ENCODE measurements at regions not wholly inside any gene's neighbourhood (a gene's known extent, or its start where the extent isn't known, plus 50 kb on each side); places are given as distances from the start of the nearest gene placed in this dataset.
A peak's percentile ranks its signal among the peaks of the same experiment; 100 is the strongest.

DNA sequence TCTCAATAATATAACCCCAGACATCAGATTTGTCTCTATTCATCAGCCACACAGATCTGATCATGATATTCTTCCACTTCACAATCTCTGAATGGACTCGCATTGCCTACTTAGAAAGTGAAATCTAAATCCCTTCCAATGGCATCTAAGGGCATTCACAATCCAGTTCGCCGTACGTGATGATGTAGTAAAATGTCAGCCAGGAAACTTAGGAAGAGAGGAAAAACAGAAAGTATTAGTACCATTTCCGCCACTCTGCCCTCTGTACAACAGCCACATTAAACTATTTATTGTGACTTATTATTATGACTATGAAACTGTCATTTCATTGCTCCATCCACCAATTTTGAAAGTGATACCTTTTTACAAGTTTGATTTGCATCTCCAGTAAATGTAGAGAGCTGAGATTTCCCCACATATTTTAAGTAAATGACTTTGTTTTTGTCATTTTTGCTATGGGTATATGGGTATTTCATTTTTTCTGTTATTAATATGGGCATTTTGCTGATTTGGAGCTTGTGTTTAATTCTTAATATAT is 69.4 kb upstream of the SMIM36 start:
- no peak for DNase-seq

DNA sequence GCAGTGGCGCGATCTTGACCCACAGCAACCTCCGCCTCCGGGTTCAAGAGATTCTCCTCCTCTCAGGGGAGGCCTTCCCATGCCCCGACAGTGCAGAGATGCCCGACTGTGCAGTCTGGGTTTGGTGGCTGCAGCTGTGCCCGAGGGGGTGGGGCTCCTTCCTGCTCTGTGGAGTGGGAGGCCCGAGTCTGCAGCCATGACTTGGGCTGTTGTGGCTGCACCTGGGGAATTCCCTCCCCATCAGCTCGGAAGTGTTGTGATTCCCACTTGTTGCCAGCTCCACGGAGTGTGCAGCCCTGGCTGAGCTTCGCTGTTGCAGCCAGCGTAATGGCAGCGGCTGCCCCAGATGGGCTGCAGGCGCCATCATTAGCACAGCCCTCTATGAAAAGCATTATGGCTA is 66.4 kb upstream of the SMIM36 start:
- DNase-seq: no peak

DNA sequence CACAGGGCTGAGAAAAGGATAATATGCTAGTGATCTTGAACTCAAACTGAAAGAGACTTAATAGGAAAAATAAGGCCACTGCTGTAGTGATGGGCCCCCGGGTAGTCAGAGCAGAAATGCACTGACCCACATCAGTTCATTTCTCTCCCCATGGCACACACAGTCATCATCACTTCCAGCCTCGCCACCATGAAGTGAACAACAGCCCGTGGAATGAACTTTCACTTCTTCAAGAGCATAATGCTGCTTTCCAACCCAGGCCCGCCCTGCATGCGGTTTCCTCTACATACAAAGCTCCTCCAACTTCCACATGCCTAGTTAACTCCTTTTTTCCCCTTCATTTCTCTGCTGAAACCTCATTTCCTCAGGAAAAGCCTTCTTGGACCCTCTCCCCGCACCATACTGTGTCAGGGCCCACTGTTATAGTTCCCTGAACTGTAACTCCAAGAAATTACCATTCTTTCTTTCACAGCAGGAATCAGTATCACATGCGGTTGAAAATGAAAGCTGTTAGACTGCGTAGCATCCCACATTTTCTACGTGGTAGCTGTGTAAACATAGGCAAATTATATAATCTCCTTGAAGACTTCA is 65.8 kb upstream of the SMIM36 start:
- peak; percentile 74 for DNase-seq

DNA sequence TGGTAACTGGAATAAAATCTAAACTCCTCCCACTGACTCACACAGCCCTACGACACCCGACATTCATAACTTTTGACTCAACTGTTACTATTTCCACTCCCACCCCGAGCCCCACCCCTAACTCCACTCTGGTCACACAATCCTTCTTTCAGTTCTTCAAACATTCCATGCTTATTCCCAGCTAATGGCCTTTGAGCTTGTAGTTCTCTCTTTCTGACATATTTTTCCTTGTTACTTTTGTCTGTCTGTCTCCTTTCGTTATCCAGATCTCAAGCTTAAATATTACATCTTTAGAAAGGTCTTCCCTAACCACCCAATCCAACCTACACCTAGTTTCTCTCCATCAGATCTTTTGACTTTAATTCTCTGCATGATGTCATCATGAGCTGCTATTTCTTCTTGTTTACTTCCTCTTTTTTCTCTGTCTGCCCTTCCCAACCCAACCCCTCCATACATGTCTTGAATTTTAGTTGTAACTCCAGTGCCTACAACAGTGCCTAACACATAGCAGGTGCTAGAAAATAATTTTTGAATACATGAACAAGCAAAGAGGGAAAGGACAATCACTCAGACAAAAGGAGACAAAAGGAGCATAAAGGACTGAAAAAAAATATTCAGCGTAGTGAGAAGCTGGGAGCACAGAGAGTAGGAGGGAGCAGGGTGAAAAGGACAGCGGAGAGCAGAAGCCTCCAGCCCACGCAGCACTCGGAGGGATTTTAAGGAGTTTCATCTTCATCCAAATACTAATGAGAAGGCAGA is 65.2 kb upstream of the SMIM36 start:
- no peak for DNase-seq

DNA sequence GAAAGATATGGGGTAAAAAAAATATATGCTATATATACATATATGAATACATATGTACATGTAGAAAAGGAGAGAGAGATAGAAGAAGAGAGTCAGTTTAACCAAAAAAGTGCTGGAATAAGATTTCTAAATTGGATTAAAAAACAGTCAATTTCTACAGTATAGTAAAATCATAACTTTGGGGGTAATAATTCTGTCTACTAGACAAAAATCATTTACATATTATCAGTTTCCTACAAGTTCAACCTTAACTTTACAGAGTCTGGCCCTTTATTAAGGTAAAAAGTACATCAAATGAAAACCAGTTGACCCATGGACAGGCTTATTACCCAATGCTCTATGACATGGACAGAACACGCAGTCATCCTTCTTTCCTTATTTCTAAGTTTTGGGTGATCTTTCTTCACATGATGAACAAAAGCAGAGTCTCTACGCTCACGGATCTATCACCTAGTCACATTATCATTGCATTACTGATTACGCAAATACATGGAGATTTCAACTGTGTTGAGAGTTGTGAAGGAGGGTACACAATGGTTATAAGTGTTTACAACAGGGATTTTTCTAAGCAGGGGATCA is 63.9 kb upstream of the SMIM36 start:
- DNase-seq: no peak

DNA sequence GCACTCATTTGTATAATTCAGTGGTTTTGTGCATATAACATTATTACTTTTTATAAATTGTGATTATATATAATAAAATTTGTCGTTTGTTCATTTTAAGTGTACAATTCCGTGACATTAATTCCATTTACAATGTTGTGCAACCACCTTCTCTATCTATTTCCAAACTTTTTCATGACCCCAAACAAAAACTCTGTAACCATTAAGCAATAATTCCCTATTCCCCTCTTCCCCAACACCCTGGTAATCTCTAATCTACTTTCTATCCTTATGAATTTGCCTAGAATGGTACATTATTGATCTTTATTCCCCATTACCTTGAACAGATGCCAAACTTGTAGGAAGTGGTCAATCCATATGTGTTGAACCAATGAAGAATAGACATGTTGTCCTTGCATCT is 61.3 kb upstream of the SMIM36 start:
- no peak for DNase-seq

DNA sequence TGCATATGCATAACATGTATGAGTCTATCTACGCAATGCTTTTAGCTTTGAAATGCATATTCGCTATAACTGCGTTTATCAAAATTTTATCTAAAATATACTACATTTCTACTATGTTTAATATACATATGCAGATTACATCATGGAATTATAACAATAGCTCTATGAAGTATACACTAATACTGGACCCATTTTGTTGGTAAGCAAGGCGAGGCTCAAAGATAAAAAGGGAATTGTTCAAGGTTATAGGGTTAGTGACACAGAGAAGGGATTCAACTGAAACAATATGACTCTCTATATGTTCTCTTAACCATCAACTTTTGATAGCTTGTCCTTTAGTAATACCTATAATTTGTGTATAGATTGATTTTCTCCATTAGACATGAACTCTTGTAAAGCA is 60.9 kb upstream of the SMIM36 start:
- DNase-seq: no peak

DNA sequence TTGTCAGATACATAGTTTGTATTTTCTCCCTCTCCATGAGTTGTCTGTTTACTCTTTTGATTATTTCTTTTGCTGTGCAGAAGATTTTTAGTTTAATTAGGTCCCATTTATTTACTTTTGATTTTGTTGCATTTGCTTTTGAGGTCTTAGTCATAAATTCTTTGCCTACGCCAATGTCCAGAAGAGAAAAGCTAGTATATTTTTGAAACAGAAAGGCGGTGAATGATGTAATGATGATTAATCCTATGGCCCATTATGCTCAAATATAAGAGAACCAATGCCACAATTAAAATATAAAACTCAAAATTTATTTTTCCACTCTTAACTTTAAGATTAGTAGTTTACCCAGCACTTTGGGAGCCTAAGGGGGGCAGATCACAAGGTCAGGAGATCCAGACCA is 59.8 kb upstream of the SMIM36 start:
- DNase-seq: no peak

DNA sequence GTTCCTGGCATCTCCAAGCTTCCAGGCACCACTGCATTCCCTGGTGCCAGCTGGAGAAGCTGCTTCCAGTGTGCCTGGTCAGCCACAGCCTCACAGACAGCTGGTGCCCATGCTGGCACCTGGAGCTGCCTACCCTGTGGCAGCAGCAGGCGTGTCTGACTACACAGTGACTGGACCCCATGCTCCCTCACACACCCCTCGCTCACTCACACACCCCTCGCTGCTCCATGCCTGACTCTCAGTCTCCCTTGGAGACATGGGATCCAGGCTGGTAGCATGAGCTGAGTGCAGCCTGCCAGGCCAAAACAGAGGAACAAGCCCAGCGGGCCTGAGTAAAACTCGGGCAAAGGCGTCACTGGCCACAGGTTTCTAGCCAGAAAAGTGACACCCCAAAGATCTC is 59.1 kb upstream of the SMIM36 start:
- DNase-seq: no peak

DNA sequence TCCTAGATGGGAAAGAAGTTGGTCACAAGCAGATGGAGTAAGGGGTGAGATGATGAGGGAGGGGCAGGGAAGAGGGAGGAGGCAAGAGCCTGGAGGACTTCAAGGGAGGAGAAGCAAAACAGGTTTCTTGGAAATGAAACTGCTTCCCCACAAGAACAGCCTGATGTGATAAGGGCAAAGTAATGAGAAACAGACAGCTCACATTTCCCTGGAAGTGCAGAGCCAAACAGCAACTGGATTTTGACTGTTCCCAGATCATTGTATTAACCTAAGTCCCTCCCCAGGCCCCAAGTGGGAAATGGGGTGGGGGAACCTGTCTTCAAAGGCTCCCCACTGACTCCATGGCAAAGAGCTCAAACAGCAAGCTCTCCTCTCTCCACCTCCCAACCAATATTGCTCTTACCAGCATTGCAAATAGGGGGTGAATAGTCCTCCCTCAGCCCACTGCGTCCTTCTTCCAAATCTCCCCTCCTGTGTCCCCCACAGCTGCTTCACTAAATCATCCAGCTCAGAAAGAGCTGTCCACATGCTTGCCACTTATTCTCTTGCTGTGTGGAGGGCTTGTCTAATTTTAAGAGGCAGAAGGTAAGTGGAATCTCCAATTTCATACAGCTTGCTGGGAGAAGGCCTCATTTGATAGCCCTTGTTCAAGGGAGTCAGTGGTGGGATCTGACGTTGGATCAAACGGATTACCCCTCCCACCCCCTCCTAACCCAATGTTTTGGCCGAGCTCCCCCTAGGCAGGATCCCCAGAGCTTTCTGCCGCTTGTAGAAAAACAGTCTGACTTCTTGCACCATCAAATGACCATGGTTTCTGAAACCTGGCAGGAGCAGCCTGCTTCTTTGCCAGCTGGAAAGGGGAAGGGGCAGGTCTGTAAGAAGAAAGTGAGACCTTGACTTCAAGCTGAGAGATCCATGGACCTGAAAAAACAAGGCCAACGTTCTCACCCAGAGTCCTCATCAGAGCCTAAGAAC is 56.3 kb upstream of the SMIM36 start:
- DNase-seq: peak; percentile 67

DNA sequence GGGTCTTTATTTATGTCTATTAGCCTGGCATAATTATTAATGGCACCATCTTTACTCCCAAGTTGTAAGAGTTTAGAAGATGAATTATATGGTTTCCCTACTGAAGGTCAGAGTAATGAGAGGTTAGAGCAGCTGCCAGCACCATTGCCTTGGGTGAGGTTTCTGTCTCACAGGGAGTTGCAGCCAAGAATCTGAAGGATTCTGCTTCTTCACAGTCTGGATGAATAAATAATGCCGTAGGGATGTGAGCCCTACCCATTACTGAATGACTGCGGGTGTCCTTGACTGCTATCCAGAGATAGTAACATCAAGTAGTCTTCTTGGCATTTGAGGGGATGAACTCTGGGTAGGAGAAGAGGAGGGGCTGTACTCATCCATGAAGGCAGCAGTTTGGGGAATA is 52.8 kb upstream of the SMIM36 start:
- no peak for DNase-seq

DNA sequence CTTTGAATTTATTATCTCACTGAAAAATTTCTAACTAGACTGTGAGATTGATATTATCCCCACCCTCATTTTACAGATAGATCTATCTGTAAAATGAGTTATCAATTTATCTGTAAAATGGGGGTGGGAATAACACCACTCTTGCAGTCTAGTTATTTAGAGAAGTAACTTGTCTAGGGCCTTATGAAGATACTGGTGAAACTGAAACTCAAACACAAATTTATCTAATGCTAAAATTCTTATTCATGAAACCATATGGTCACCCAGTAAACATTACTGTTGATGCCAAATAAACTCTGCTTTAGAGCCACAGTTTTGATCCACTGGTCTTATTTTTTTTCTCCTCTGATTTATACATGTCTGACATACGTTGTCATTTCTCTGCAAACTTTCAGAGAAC is 52.1 kb upstream of the SMIM36 start:
- DNase-seq: no peak

DNA sequence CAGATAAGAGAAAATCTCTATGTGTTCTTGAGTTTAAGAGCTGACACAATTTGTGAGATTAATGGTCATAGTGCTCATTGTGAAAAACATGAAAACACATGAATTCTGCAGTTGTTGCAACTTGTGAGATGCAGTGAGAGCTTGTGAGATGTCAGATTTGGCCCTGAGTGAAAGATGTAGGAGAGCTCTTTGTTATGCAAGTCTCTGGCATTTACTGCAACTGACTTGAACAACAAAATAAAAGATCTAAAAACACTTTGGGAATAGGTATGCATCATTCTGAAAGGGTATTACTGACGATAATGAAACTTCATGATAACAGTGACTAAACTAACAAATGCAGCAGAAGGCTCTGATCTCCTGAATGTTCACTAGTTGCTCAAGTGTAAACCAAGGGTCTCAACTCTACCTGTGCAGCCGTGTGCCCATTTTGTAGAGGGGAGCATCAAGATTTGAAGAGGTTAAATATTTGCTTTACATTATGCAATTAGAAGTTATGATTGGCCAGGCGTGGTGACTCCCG is 50.8 kb upstream of the SMIM36 start:
- DNase-seq: no peak

DNA sequence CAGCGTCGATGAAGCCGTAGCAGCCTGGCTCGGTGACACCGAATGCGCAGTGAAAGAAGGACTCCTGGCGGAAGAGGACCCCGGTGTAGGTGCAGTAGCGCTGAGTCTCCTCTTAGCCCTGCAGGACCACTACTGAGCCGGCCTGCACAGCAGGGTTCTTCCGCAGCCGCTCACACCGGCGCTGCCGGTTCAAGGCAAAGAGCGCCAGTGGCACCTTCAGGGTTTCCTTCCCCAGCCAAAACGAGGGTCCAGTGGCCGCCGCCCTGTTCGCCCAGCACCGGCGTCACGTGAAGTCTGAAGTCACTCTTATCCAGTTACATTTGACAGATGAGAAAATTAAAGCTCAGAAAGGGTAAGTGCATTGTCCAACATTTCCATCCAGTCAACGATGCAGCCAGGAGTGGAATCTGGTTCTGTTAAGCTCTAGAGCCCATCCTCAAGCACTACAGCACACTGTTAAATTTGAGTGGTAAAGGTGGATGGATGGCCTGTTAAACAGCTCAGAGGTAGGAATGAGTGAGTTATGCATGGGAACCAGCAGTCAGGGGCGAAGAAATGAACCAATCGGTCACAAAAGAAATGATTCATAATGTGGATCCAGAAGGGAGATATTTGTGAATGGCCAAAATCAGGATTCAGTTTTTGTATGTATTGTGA is 50.2 kb upstream of the SMIM36 start:
- DNase-seq: no peak
